ENCODE measurements at regions not wholly inside any gene's neighbourhood (a gene's known extent, or its start where the extent isn't known, plus 50 kb on each side); places are given as distances from the start of the nearest gene placed in this dataset.
"Not testable (repeated sequence)": the region's sequence is repeated elsewhere in the genome, so short reads cannot be mapped to it uniquely, and the experiment has no call there.

- H3K36me3 Mint-ChIP-seq, result no peaks in the 10 kb centered on the region
- no peak overlapping the region for H3K4me3 Mint-ChIP-seq
- H3K9me3 Mint-ChIP-seq, result no peaks in the 10 kb centered on the region
- DNase-seq (ENCODE audit: low spot score in 2 of 2), result no peak
- H3K27ac Mint-ChIP-seq, result no peak overlapping the region
- no peaks in the 10 kb centered on the region for H3K4me1 Mint-ChIP-seq
- ATAC-seq, result no peak
Measured at GRCh38 chr17:12195418-12195817, 174.7 kb downstream of the MAP2K4 start.

- DNase-seq (ENCODE audit: low spot score in 2 of 2) (no peak), ATAC-seq (no peak)
- no peak overlapping the region for H3K27ac Mint-ChIP-seq
- no peaks in the 10 kb centered on the region for H3K36me3 Mint-ChIP-seq
- no peaks in the 10 kb centered on the region for H3K9me3 Mint-ChIP-seq
- H3K4me3 Mint-ChIP-seq, result no peak overlapping the region
- no peaks in the 10 kb centered on the region for H3K4me1 Mint-ChIP-seq
Measured at GRCh38 chr17:12201294-12201880, 180.7 kb downstream of the MAP2K4 start.

- Mint-ChIP-seq H3K4me1 (no peaks in the 10 kb centered on the region), H3K4me3 (no peak overlapping the region), H3K27ac (no peak overlapping the region), H3K36me3 (no peaks in the 10 kb centered on the region), H3K9me3 (no peaks in the 10 kb centered on the region)
- DNase-seq (ENCODE audit: low spot score in 2 of 2) (no peak), ATAC-seq (no peak)
Measured at GRCh38 chr17:12209632-12210191, 189.0 kb downstream of the MAP2K4 start.

- H3K27ac Mint-ChIP-seq; ATAC-seq; H3K36me3 Mint-ChIP-seq; H3K4me1 Mint-ChIP-seq; H3K4me3 Mint-ChIP-seq; H3K9me3 Mint-ChIP-seq; DNase-seq (ENCODE audit: low spot score in 2 of 2): not testable (repeated sequence)
Measured at GRCh38 chr17:12220714-12221439, 200.2 kb downstream of the MAP2K4 start.

- ATAC-seq (no peak), DNase-seq (ENCODE audit: low spot score in 2 of 2) (no peak)
- Mint-ChIP-seq H3K4me1 (no peaks in the 10 kb centered on the region), H3K27ac (no peak overlapping the region), H3K9me3 (peaks cover 6% of the 10 kb centered on the region), H3K36me3 (no peaks in the 10 kb centered on the region), H3K4me3 (no peak overlapping the region)
Measured at GRCh38 chr17:12222392-12222791, 201.7 kb downstream of the MAP2K4 start.

GRCh38 chr17:12227547-12227946, 206.9 kb downstream of the MAP2K4 start:
- DNase-seq (ENCODE audit: low spot score in 2 of 2) (no peak), ATAC-seq (no peak)
- Mint-ChIP-seq H3K9me3 (no peaks in the 10 kb centered on the region), H3K4me1 (no peaks in the 10 kb centered on the region), H3K27ac (no peak overlapping the region), H3K36me3 (no peaks in the 10 kb centered on the region), H3K4me3 (no peak overlapping the region)

- no peaks in the 10 kb centered on the region for H3K36me3 Mint-ChIP-seq
- H3K4me3 Mint-ChIP-seq, result no peak overlapping the region
- H3K9me3 Mint-ChIP-seq, result no peaks in the 10 kb centered on the region
- no peak overlapping the region for H3K27ac Mint-ChIP-seq
- H3K4me1 Mint-ChIP-seq, result no peaks in the 10 kb centered on the region
- DNase-seq (ENCODE audit: low spot score in 2 of 2), result no peak
- ATAC-seq, result no peak
Measured at GRCh38 chr17:12229335-12229734, 208.7 kb downstream of the MAP2K4 start.

GRCh38 chr17:12230481-12231354, 210.0 kb downstream of the MAP2K4 start:
- H3K27ac Mint-ChIP-seq, result no peak overlapping the region
- no peaks in the 10 kb centered on the region for H3K4me1 Mint-ChIP-seq
- ATAC-seq, result no peak
- H3K36me3 Mint-ChIP-seq, result no peaks in the 10 kb centered on the region
- H3K4me3 Mint-ChIP-seq, result no peak overlapping the region
- H3K9me3 Mint-ChIP-seq, result no peaks in the 10 kb centered on the region
- DNase-seq (ENCODE audit: low spot score in 2 of 2), result no peak

GRCh38 chr17:12231355-12231682, 210.6 kb downstream of the MAP2K4 start:
- ATAC-seq (no peak), DNase-seq (ENCODE audit: low spot score in 2 of 2) (no peak)
- Mint-ChIP-seq H3K4me1 (no peaks in the 10 kb centered on the region), H3K27ac (no peak overlapping the region), H3K36me3 (no peaks in the 10 kb centered on the region), H3K4me3 (no peak overlapping the region), H3K9me3 (no peaks in the 10 kb centered on the region)

GRCh38 chr17:12239021-12239420, 218.3 kb downstream of the MAP2K4 start:
- not testable (repeated sequence) for H3K4me1 Mint-ChIP-seq; DNase-seq (ENCODE audit: low spot score in 2 of 2); H3K27ac Mint-ChIP-seq; H3K9me3 Mint-ChIP-seq; ATAC-seq; H3K4me3 Mint-ChIP-seq; H3K36me3 Mint-ChIP-seq

GRCh38 chr17:12242345-12242954, 221.8 kb downstream of the MAP2K4 start:
- Mint-ChIP-seq H3K9me3 (no peaks in the 10 kb centered on the region), H3K4me1 (no peaks in the 10 kb centered on the region), H3K4me3 (no peak overlapping the region), H3K27ac (no peak overlapping the region), H3K36me3 (no peaks in the 10 kb centered on the region)
- ATAC-seq (no peak), DNase-seq (ENCODE audit: low spot score in 2 of 2) (no peak)

GRCh38 chr17:12247761-12248160, 227.1 kb downstream of the MAP2K4 start:
- H3K4me3 Mint-ChIP-seq, result no peak overlapping the region
- no peaks in the 10 kb centered on the region for H3K4me1 Mint-ChIP-seq
- ATAC-seq, result no peak

GRCh38 chr17:12250973-12251372, 230.3 kb downstream of the MAP2K4 start:
- Mint-ChIP-seq H3K27ac (no peak overlapping the region), H3K36me3 (no peaks in the 10 kb centered on the region), H3K4me1 (no peaks in the 10 kb centered on the region), H3K4me3 (no peak overlapping the region), H3K9me3 (no peaks in the 10 kb centered on the region)
- ATAC-seq, result no peak
- DNase-seq (ENCODE audit: low spot score in 2 of 2), result no peak

More at GRCh38 chr17:12247761-12248160, 227.1 kb downstream of the MAP2K4 start:
- no peaks in the 10 kb centered on the region for H3K9me3 Mint-ChIP-seq
- no peak for DNase-seq (ENCODE audit: low spot score in 2 of 2)
- no peak overlapping the region for H3K27ac Mint-ChIP-seq
- no peaks in the 10 kb centered on the region for H3K36me3 Mint-ChIP-seq

- no peak for ATAC-seq
Measured at GRCh38 chr17:12252462-12252861, 231.8 kb downstream of the MAP2K4 start.

GRCh38 chr17:12254460-12254859, 233.8 kb downstream of the MAP2K4 start:
- no peaks in the 10 kb centered on the region for H3K4me1 Mint-ChIP-seq
- H3K9me3 Mint-ChIP-seq, result no peaks in the 10 kb centered on the region
- ATAC-seq, result no peak
- no peaks in the 10 kb centered on the region for H3K36me3 Mint-ChIP-seq
- no peak for DNase-seq (ENCODE audit: low spot score in 2 of 2)
- H3K4me3 Mint-ChIP-seq, result no peak overlapping the region
- no peak overlapping the region for H3K27ac Mint-ChIP-seq

More at GRCh38 chr17:12252462-12252861, 231.8 kb downstream of the MAP2K4 start:
- H3K9me3 Mint-ChIP-seq, result no peaks in the 10 kb centered on the region
- no peaks in the 10 kb centered on the region for H3K4me1 Mint-ChIP-seq
- no peak overlapping the region for H3K4me3 Mint-ChIP-seq
- no peak for DNase-seq (ENCODE audit: low spot score in 2 of 2)
- no peak overlapping the region for H3K27ac Mint-ChIP-seq
- no peaks in the 10 kb centered on the region for H3K36me3 Mint-ChIP-seq

Data from stimulated activated effector memory CD8-positive, alpha-beta T cell treated with anti-CD3 and anti-CD28 coated beads, Interleukin-12 subunit alpha, Interleukin-12 subunit beta, amount 100 ng/mL, for 72 hours (primary cell).